HepG2 (cell line): ENCODE measurements at regions not wholly inside any gene's neighbourhood (a gene's known extent, or its start where the extent isn't known, plus 50 kb on each side); places are given as distances from the start of the nearest gene placed in this dataset.

ENCODE experiments used
- ATF7-NPFF ChIP-seq: sonication (generic); formaldehyde crosslinking; IDR thresholded peaks from 2 replicates; pipeline ENCODE4 v1.8.1; 2023; ENCODE audit warnings: mild to moderate bottlenecking, low read depth, missing genetic modification reagents, moderate library complexity
- HOXA9 ChIP-seq: sonication (generic); formaldehyde crosslinking; IDR thresholded peaks from 2 replicates; pipeline ENCODE4 v1.8.1; 2022; ENCODE audit warnings: missing genetic modification reagents, mild to moderate bottlenecking, moderate library complexity, borderline replicate concordance
- JUN ChIP-seq: sonication (generic); formaldehyde crosslinking; IDR thresholded peaks from 2 replicates; pipeline ENCODE4 v1.4.0; 2020; ENCODE audit warnings: mild to moderate bottlenecking, missing genetic modification reagents
- SMC3 ChIP-seq: IDR thresholded peaks from 2 replicates; pipeline ENCODE4 v1.6.1; 2011; ENCODE audit warnings: low read length, improper control_type of control experiment
- ZBTB14 ChIP-seq: sonication (generic); formaldehyde crosslinking; IDR thresholded peaks from 2 replicates; pipeline ENCODE4 v1.4.0; 2020; ENCODE audit warnings: missing genetic modification reagents
- ZBTB40 ChIP-seq, 2 experiments: fragments of 450-650 bp in 1 of 2; sonication (generic) in 1 of 2; formaldehyde crosslinking in 1 of 2; IDR thresholded peaks; 2 replicates each; pipeline versions ENCODE4 v1.6.1 to v1.8.0; 2016 to 2022; ENCODE audit warnings: antibody characterized with exemption in 1 of 2, mild to moderate bottlenecking in 1 of 2, missing genetic modification reagents in 1 of 2
- ZMYM2 ChIP-seq: sonication (generic); formaldehyde crosslinking; IDR thresholded peaks from 2 replicates; pipeline ENCODE4 v1.8.0; 2022; ENCODE audit warnings: mild to moderate bottlenecking, missing genetic modification reagents
- ZNF724P ChIP-seq: sonication (generic); formaldehyde crosslinking; IDR thresholded peaks from 2 replicates; pipeline ENCODE4 v1.8.0; 2022; ENCODE audit warnings: missing genetic modification reagents, borderline replicate concordance

GRCh38 chr3:94345101-94345500 is 282.2 kb downstream of the NSUN3 start (continued):
- TF ChIP-seq ZBTB40 (IDR thresholded peaks at IDR 0.05) (no peak), ZBTB40 (CRISPR knock-in tag; IDR thresholded peaks at IDR 0.05) (no peak), ZMYM2 (no peak), ZBTB14 (no peak), ATF7-NPFF (CRISPR knock-in tag) (no peak), HOXA9 (CRISPR knock-in tag) (no peak), JUN (CRISPR knock-in tag) (no peak), ZNF724P (CRISPR knock-in tag) (no peak), SMC3 (no peak)
